Ovary (tissue), 3 donors: ENCODE measurements at regions not wholly inside any gene's neighbourhood (a gene's known extent, or its start where the extent isn't known, plus 50 kb on each side); places are given as distances from the start of the nearest gene placed in this dataset.

ENCODE experiments used
- CTCF ChIP-seq, 3 donors: fragments of 450-650 bp in 2 of 3; fragments of 200-600 bp in 1 of 3; IDR thresholded peaks; one replicate each; pipeline versions ENCODE4 v1.5.1 to v1.8.0; 2016 to 2022; ENCODE audit warnings: antibody characterized with exemption in 3 of 3, mild to moderate bottlenecking in 1 of 3
- EP300 ChIP-seq: sonication (generic); formaldehyde crosslinking; IDR thresholded peaks from one replicate; pipeline ENCODE4 v1.6.1; 2017; ENCODE audit warnings: antibody characterized with exemption
- POLR2A ChIP-seq: fragments of 450-650 bp; IDR thresholded peaks from one replicate; pipeline ENCODE4 v1.6.1; 2017; ENCODE audit warnings: antibody characterized with exemption, mild to moderate bottlenecking, moderate library complexity
- donor health status: DM: no; HTN: no; CAD: no.

- no peak for TF ChIP-seq CTCF (IDR thresholded peaks at IDR 0.05)
- no peak for TF ChIP-seq POLR2A
- TF ChIP-seq EP300, result no peak
These were observed 104.4 kb upstream of the KHDRBS2 start for GRCh38 chr6:62390401-62390800.
